Tibial nerve (tissue), 4 donors: ENCODE measurements at regions not wholly inside any gene's neighbourhood (a gene's known extent, or its start where the extent isn't known, plus 50 kb on each side); places are given as distances from the start of the nearest gene placed in this dataset.
"Not testable (repeated sequence)": the region's sequence is repeated elsewhere in the genome, so short reads cannot be mapped to it uniquely, and the experiment has no call there.

Experiments
- DNase-seq, 2 donors: peaks; one replicate each; pipeline ENCODE4 v3.0.0-alpha.2; 2019; ENCODE audit warnings: low spot score in 2 of 2
- H3K27ac ChIP-seq, 4 donors: fragments of 200-600 bp; sonication (generic) in 3 of 4; one replicate each; pipeline ENCODE4 v1.5.1; 2017 to 2019; ENCODE audit warnings: mild to moderate bottlenecking in 1 of 4
- H3K27me3 ChIP-seq, 2 donors: fragments of 200-600 bp; sonication (generic) in 1 of 2; one replicate each; pipeline versions ENCODE4 v1.5.1 to v1.6.0; 2017 to 2019
- H3K36me3 ChIP-seq, 3 donors: fragments of 200-600 bp; sonication (generic); one replicate each; pipeline ENCODE4 v1.5.1; 2018 to 2019
- H3K4me1 ChIP-seq, 4 donors: fragments of 200-600 bp; sonication (generic) in 3 of 4; one replicate each; pipeline ENCODE4 v1.5.1; 2017 to 2019
- H3K4me3 ChIP-seq, 4 donors: fragments of 200-600 bp; sonication (generic) in 3 of 4; one replicate each; pipeline ENCODE4 v1.5.1; 2017 to 2019; ENCODE audit warnings: mild to moderate bottlenecking in 1 of 4, moderate library complexity in 1 of 4
- H3K9me3 ChIP-seq, 4 donors: fragments of 200-600 bp; sonication (generic) in 3 of 4; one replicate each; pipeline ENCODE4 v1.5.1; 2017 to 2019
- EP300 ChIP-seq, 2 donors: sonication (generic); formaldehyde crosslinking; IDR thresholded peaks; one replicate each; pipeline ENCODE4 v1.6.1; 2017; ENCODE audit warnings: antibody characterized with exemption in 2 of 2, mild to moderate bottlenecking in 1 of 2
- POLR2A ChIP-seq, 2 donors: fragments of 450-650 bp; IDR thresholded peaks; one replicate each; pipeline ENCODE4 v1.6.1; 2017; ENCODE audit warnings: antibody characterized with exemption in 2 of 2, mild to moderate bottlenecking in 2 of 2, moderate library complexity in 2 of 2
- WGBS, 2 donors: methylation state at CpG; one replicate each; pipeline ENCODE4 v1.1.5; 2018; 5-methylcytosine and 5-hydroxymethylcytosine counted together
- TF ChIP-seq, protein P1 (sequence below), 5 experiments: fragments of 200-600 bp in 3 of 5; fragments of 450-650 bp in 2 of 5; sonication (generic) in 3 of 5; IDR thresholded peaks; one replicate each; pipeline ENCODE4 v1.5.1; 2016 to 2019; ENCODE audit warnings: antibody characterized with exemption in 5 of 5, mild to moderate bottlenecking in 3 of 5, moderate library complexity in 2 of 5

- Histone ChIP-seq H3K4me1 (no peaks in the 10 kb centered on the region), H3K27ac (no peak overlapping the region), H3K4me3 (no peak overlapping the region), H3K9me3 (no peaks in the 10 kb centered on the region), H3K36me3 (no peaks in the 10 kb centered on the region), H3K27me3 (no peaks in the 10 kb centered on the region)
- DNase-seq, result no peak
- 45 to 48% methylated on average over 3 of the region's 3 CpGs for WGBS, 2 donors
- TF ChIP-seq, protein P1, sequence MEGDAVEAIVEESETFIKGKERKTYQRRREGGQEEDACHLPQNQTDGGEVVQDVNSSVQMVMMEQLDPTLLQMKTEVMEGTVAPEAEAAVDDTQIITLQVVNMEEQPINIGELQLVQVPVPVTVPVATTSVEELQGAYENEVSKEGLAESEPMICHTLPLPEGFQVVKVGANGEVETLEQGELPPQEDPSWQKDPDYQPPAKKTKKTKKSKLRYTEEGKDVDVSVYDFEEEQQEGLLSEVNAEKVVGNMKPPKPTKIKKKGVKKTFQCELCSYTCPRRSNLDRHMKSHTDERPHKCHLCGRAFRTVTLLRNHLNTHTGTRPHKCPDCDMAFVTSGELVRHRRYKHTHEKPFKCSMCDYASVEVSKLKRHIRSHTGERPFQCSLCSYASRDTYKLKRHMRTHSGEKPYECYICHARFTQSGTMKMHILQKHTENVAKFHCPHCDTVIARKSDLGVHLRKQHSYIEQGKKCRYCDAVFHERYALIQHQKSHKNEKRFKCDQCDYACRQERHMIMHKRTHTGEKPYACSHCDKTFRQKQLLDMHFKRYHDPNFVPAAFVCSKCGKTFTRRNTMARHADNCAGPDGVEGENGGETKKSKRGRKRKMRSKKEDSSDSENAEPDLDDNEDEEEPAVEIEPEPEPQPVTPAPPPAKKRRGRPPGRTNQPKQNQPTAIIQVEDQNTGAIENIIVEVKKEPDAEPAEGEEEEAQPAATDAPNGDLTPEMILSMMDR (IDR thresholded peaks at IDR 0.05), result no peak
- TF ChIP-seq EP300 (IDR thresholded peaks at IDR 0.05) (no peak), POLR2A (IDR thresholded peaks at IDR 0.05) (no peak)
These were observed 641.6 kb downstream of the SUCLG1 start for GRCh38 chr2:83817511-83817910.

DNA sequence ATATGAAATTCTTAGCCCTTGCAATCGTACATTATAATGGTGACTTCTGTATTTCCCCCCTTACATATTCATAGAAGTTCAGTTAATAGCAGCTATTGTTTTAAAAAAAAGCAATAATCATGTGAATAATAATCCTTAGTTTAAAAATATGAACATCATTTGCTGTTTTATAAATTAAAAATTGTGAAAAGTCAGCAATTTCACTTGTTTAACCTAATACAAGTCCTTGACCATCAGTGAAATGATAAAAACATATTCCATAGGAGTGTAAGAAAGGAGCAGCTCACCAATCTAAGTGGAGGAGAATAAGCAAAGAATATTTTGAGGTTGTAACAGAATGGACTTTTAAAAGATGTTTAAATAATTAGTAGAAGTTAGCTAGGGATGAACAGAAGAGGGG lies 650.2 kb downstream of the SUCLG1 start:
- Histone ChIP-seq H3K36me3 (no peaks in the 10 kb centered on the region), H3K9me3 (no peaks in the 10 kb centered on the region), H3K4me1 (no peaks in the 10 kb centered on the region), H3K27ac (no peak overlapping the region), H3K4me3 (no peak overlapping the region), H3K27me3 (no peaks in the 10 kb centered on the region)
- no peak for DNase-seq
- TF ChIP-seq POLR2A (IDR thresholded peaks at IDR 0.05), result no peak
- TF ChIP-seq EP300 (IDR thresholded peaks at IDR 0.05), result no peak
- TF ChIP-seq, protein P1 (IDR thresholded peaks at IDR 0.05), result no peak
- 82 to 91% methylated on average over 1 of the region's 1 CpG for WGBS, 2 donors

- WGBS, 2 donors, result 94 to 96% methylated on average over 10 of the region's 10 CpGs
- Histone ChIP-seq H3K27me3 (no peaks in the 10 kb centered on the region), H3K4me1 (no peaks in the 10 kb centered on the region), H3K27ac (no peak overlapping the region), H3K9me3 (peaks cover 0 to 4% (median 0%) of the 10 kb centered on the region in 4 donors), H3K4me3 (no peak overlapping the region), H3K36me3 (no peaks in the 10 kb centered on the region)
- TF ChIP-seq, protein P1 (IDR thresholded peaks at IDR 0.05), result no peak
- TF ChIP-seq EP300 (IDR thresholded peaks at IDR 0.05) (no peak), POLR2A (IDR thresholded peaks at IDR 0.05) (no peak)
- no peak for DNase-seq
These were observed 656.5 kb downstream of the SUCLG1 start for GRCh38 chr2:83802604-83803003.

DNA sequence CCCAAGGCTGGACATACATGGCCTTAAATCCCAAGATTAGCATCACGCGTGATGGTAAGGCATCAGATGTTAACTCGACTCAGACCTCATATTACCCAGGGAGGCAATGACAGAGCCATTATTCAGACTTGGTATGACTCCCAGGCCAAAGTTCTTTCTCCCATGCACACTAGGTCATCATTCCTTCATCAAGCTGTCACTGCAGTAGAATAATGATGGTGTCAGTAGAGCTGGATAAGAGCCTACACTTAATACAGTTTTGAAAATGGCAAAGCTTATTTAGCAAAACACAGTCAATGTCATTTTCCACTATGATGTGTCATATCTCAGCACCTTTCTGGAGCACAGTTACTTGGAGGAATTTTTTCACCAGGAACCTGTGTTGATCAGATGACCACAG lies 663.3 kb downstream of the SUCLG1 start:
- Histone ChIP-seq H3K9me3 (no peaks in the 10 kb centered on the region), H3K27ac (no peak overlapping the region), H3K4me3 (no peak overlapping the region), H3K4me1 (no peaks in the 10 kb centered on the region), H3K27me3 (no peaks in the 10 kb centered on the region), H3K36me3 (no peaks in the 10 kb centered on the region)
- no peak for DNase-seq
- TF ChIP-seq, protein P1 (IDR thresholded peaks at IDR 0.05), result no peak
- TF ChIP-seq POLR2A (IDR thresholded peaks at IDR 0.05) (no peak), EP300 (IDR thresholded peaks at IDR 0.05) (no peak)
- 85 to 90% methylated on average over 3 of the region's 3 CpGs for WGBS, 2 donors

- WGBS, 2 donors, result 87 to 91% methylated on average over 6 of the region's 6 CpGs
- H3K27ac ChIP-seq, H3K27me3 ChIP-seq, H3K4me3 ChIP-seq, H3K36me3 ChIP-seq, H3K4me1 ChIP-seq, H3K9me3 ChIP-seq, DNase-seq: not testable (repeated sequence)
These were observed 668.6 kb downstream of the SUCLG1 start for GRCh38 chr2:83790467-83790866.

DNA sequence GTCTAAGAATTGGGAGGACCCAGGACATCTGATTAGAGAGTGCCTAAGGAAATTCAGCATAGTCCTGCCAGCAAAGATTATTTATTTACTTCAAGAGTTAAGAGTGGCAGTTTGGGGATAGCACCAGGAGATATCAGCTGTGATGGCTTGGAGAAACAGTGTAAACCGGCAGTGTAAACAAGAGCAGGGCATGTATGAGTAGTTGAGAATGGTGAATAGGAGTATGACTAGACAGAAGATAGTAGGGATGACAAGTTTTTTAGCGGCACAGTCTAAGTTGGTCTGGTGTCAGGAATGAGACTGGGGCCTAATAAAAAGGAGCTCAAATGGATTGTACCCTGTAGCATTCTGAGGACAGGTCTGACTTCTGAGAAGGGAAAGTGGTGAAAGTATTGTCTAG lies 669.4 kb downstream of the SUCLG1 start:
- H3K4me3 ChIP-seq, H3K36me3 ChIP-seq, H3K4me1 ChIP-seq, H3K27me3 ChIP-seq, DNase-seq, H3K27ac ChIP-seq, H3K9me3 ChIP-seq: not testable (repeated sequence)
- 95 to 98% methylated on average over 2 of the region's 2 CpGs for WGBS, 2 donors

DNA sequence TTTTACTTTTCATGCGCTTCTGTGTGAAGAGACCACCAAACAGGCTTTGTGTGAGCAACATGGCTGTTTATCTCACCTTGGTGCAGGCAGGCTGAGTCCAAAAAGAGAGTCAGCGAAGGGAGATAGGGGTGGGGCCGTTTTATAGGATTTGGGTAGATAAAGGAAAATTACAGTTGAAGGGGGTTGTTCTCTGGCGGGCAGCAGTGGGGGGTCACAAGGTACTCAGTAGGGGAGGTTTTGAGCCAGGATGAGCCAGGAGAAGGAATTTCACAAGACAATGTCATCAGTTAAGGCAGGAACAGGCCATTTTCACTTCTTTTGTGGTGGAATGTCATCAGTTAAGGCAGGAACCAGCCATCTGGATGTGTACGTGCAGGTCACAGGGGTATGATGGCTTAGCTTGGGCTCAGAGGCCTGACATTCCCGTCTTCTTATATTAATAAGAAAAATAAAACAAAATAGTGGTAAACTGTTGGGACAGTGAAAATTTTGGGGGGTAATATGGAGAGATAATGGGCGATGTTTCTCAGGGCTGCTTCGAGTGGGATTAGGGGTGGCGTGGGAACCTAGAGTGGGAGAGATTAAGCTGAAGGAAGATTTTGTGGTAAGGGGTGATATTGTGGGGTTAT lies 670.0 kb downstream of the SUCLG1 start:
- not testable (repeated sequence) for H3K4me1 ChIP-seq, H3K36me3 ChIP-seq, H3K4me3 ChIP-seq, H3K9me3 ChIP-seq, H3K27ac ChIP-seq, DNase-seq, H3K27me3 ChIP-seq
- 87 to 92% methylated on average over 9 of the region's 9 CpGs for WGBS, 2 donors
